Subcutaneous abdominal adipose tissue (tissue), 5 donors: ENCODE measurements at regions not wholly inside any gene's neighbourhood (a gene's known extent, or its start where the extent isn't known, plus 50 kb on each side); places are given as distances from the start of the nearest gene placed in this dataset.

Experiments
- H3K27ac ChIP-seq: one replicate; pipeline ENCODE4 v1.7.0; 2013; ENCODE audit warnings: low read depth, mild to moderate bottlenecking, inconsistent platforms, low read length, moderate library complexity
- H3K27me3 ChIP-seq, 5 donors: one replicate each; pipeline ENCODE4 v1.7.0; 2013; ENCODE audit warnings: low read length in 5 of 5, inconsistent platforms in 1 of 5; ENCODE audit not compliant: control insufficient read depth in 5 of 5, insufficient read depth in 4 of 5
- H3K36me3 ChIP-seq, 5 donors: one replicate each; pipeline ENCODE4 v1.7.0; 2013; ENCODE audit warnings: low read length in 5 of 5; ENCODE audit not compliant: control insufficient read depth in 5 of 5, insufficient read depth in 5 of 5
- H3K4me1 ChIP-seq, 5 donors: one replicate each; pipeline ENCODE4 v1.7.0; 2013; ENCODE audit warnings: low read length in 5 of 5, mild to moderate bottlenecking in 3 of 5, moderate library complexity in 1 of 5; ENCODE audit not compliant: control insufficient read depth in 5 of 5, insufficient read depth in 5 of 5
- H3K4me3 ChIP-seq, 5 donors: one replicate each; pipeline ENCODE4 v1.7.0; 2013; ENCODE audit warnings: low read length in 5 of 5, low read depth in 1 of 5
- H3K9ac ChIP-seq, 5 donors: one replicate each; pipeline ENCODE4 v1.7.0; 2013; ENCODE audit warnings: low read length in 5 of 5, mild to moderate bottlenecking in 4 of 5, moderate library complexity in 3 of 5
- H3K9me3 ChIP-seq, 5 donors: one replicate each; pipeline ENCODE4 v1.7.0; 2013; ENCODE audit warnings: low read length in 5 of 5; ENCODE audit not compliant: control insufficient read depth in 5 of 5
- donor health status: healthy.
- donor health status: healthy.
- donor health status: healthy.
- donor health status: healthy.
- donor health status: healthy.

GRCh38 chr13:109390391-109390790 lies 396.0 kb downstream of the IRS2 start:
- no peaks in the 10 kb centered on the region for H3K9me3 ChIP-seq
- H3K4me1 ChIP-seq = peaks cover 0 to 39% (median 30%) of the 10 kb centered on the region in 5 donors
- no peak overlapping the region for H3K4me3 ChIP-seq
- H3K9ac ChIP-seq = no peak overlapping the region
- no peaks in the 10 kb centered on the region for H3K36me3 ChIP-seq
- H3K27me3 ChIP-seq = no peaks in the 10 kb centered on the region
- H3K27ac ChIP-seq = peak overlapping the region; percentile 86

- Histone ChIP-seq H3K4me1 (peaks cover 0 to 42% (median 30%) of the 10 kb centered on the region in 5 donors), H3K9ac (no peak overlapping the region), H3K4me3 (no peak overlapping the region), H3K27me3 (no peaks in the 10 kb centered on the region), H3K9me3 (no peaks in the 10 kb centered on the region), H3K27ac (peak overlapping the region; percentile 86), H3K36me3 (no peaks in the 10 kb centered on the region)
Observed at GRCh38 chr13:109389892-109390345, 396.5 kb downstream of the IRS2 start.

DNA sequence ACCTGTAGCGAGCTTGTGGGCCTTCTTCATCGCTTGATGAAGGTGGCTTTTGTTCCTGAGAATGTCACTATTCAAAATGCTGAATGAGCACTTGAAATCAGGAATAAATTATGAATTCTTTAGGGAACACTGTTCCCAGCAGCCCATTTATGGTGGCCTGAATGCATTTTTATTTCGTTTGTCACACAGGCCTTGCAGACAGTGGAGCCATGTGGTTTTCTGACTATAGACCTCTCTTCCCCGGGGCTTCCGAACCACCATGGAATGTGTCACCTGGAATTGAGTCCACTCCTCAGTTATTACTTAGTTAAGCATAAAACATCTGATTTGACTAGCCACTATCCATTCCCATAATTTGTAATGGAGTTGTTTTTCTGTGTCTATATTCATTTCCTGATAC lies 396.9 kb downstream of the IRS2 start:
- Histone ChIP-seq H3K27ac (peak overlapping the region; percentile 74), H3K36me3 (no peaks in the 10 kb centered on the region), H3K4me1 (peaks cover 0 to 42% (median 28%) of the 10 kb centered on the region in 5 donors), H3K9ac (peak overlapping the region in 1 of 5 donors; percentile 26), H3K4me3 (no peak overlapping the region), H3K9me3 (no peaks in the 10 kb centered on the region), H3K27me3 (no peaks in the 10 kb centered on the region)

DNA sequence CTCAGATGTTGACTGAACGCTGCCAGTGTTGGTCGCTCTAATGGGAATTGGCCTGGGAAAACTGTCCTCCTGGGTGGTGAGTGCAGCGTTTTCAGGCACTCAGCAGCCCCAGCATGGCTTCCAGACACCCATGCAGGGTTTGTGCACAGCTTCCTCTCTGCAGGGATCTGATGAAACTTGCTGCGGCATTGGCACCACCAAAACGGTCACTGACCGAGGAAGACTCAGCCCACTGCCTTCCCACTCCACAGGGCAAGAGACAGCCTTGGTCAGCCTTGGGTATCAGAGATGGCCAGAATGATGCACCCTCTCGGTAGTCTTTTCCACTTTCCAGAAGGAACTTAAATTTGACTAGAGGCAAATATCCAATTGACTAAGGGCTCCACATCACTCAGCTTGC lies 398.9 kb downstream of the IRS2 start:
- peaks cover 0 to 30% (median 20%) of the 10 kb centered on the region in 5 donors for H3K4me1 ChIP-seq
- H3K9me3 ChIP-seq = no peaks in the 10 kb centered on the region
- H3K27ac ChIP-seq = no peak overlapping the region
- H3K9ac ChIP-seq = no peak overlapping the region
- H3K27me3 ChIP-seq = no peaks in the 10 kb centered on the region
- H3K4me3 ChIP-seq = no peak overlapping the region
- no peaks in the 10 kb centered on the region for H3K36me3 ChIP-seq

DNA sequence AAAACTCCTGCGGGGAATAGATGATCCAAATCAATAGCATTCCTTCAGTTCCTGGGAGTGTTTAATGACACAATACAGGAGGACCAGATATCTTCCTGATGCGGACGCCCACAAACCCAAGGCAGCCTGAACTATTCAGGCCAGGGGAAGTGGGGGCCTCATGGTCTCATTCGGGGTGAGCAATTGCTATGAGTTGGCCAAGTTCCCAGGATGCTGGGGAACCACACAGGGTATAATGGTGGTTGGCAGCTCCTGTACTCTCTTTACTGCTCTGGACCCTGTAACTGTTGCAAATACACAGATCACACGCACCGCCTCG lies 401.2 kb downstream of the IRS2 start:
- no peak overlapping the region for H3K4me3 ChIP-seq
- H3K9me3 ChIP-seq = no peaks in the 10 kb centered on the region
- no peak overlapping the region for H3K9ac ChIP-seq
- peaks cover 0 to 13% (median 7%) of the 10 kb centered on the region in 5 donors for H3K4me1 ChIP-seq
- H3K27me3 ChIP-seq = no peaks in the 10 kb centered on the region
- no peaks in the 10 kb centered on the region for H3K36me3 ChIP-seq
- no peak overlapping the region for H3K27ac ChIP-seq

DNA sequence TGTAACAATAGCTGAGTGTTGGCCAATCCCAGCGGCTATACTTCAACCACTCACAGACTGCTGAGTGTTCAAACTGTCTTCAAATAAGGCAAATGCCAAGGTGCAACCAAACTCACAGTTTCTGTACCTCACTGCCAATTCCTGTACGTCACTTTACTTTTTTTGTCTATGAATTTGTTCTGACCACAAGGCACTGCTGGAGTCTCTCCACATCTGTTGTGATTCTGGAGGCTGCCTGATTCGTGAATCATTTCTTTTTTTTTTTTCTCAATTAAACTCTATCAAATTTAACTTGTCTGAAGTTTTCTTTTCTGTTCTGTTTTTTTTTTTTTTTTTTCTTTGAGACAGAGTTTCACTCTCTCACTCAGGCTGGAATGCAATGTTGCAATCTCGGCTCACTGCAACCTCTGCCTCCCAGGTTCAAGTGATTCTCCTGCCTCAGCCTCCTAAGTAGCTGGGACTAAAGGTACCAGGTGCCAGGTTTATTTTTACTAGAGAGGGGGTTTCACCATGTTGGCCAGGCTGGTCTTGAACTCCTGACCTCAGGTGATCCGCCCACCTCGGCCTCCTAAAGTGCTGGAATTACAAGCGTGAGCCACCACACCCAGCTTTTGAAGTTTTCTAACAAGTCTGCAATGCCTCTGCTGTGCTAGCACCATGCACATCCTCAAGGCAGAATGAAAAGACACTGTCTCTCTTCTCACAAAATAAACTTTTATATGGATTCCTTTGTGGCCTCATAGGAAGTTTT lies 401.7 kb downstream of the IRS2 start:
- no peaks in the 10 kb centered on the region for H3K36me3 ChIP-seq
- no peak overlapping the region for H3K4me3 ChIP-seq
- peaks cover 0 to 10% (median 2%) of the 10 kb centered on the region in 5 donors for H3K4me1 ChIP-seq
- H3K27me3 ChIP-seq = no peaks in the 10 kb centered on the region
- H3K27ac ChIP-seq = no peak overlapping the region
- H3K9me3 ChIP-seq = no peaks in the 10 kb centered on the region
- no peak overlapping the region for H3K9ac ChIP-seq

DNA sequence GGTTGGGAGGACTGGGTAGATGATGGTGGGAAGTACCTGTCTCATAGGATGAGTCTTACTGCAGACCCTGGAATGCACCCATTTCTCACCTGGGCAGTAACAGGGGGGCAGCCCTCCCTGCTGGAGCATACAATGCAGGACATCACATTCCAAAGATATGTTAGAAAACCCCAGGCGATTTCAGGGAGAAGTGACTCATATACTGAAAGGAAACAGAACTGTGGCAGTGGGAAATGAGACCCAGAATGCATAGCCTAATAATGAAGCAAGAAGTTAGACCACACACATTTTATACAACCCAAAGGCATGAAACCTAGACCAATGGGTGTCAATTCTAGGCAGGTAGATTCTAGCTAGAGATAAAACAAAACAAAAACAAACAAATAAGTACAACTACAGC lies 402.7 kb downstream of the IRS2 start:
- Histone ChIP-seq H3K27ac (no peak overlapping the region), H3K4me3 (no peak overlapping the region), H3K9ac (no peak overlapping the region), H3K9me3 (no peaks in the 10 kb centered on the region), H3K36me3 (no peaks in the 10 kb centered on the region), H3K27me3 (no peaks in the 10 kb centered on the region), H3K4me1 (peaks cover 0 to 4% (median 0%) of the 10 kb centered on the region in 5 donors)

- Histone ChIP-seq H3K9me3 (no peaks in the 10 kb centered on the region), H3K27ac (no peak overlapping the region), H3K4me1 (peaks cover 0 to 4% (median 0%) of the 10 kb centered on the region in 5 donors)
Observed at GRCh38 chr13:109381546-109382180, 404.7 kb downstream of the IRS2 start.

GRCh38 chr13:109380457-109380856 lies 405.9 kb downstream of the IRS2 start:
- Histone ChIP-seq H3K9me3 (no peaks in the 10 kb centered on the region), H3K27ac (no peak overlapping the region), H3K27me3 (no peaks in the 10 kb centered on the region), H3K36me3 (no peaks in the 10 kb centered on the region), H3K9ac (no peak overlapping the region), H3K4me1 (peaks cover 0 to 4% (median 0%) of the 10 kb centered on the region in 5 donors), H3K4me3 (no peak overlapping the region)

More at GRCh38 chr13:109381546-109382180, 404.7 kb downstream of the IRS2 start:
- Histone ChIP-seq H3K27me3 (no peaks in the 10 kb centered on the region), H3K36me3 (no peaks in the 10 kb centered on the region), H3K9ac (no peak overlapping the region), H3K4me3 (no peak overlapping the region)

DNA sequence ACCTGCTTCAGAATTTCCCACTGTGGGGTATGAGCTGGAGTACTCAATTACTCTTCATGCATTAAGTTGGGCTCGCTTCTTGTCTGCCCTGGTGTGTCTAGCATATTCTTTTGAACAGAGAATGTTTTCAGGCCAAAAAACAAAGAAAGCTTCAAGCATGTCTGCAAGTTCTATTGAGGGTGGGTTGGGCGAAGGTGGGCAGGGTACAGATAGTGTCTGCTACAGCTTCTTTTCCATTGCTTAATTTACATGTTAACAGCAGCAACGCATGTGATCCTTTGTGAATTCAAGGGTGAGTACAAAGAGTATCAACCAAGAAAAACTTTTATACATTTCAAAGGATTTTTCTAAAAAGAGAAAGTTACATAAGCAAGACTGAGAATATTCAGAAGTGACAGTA lies 406.5 kb downstream of the IRS2 start:
- no peak overlapping the region for H3K4me3 ChIP-seq
- H3K4me1 ChIP-seq = peaks cover 0 to 1% (median 0%) of the 10 kb centered on the region in 5 donors
- no peaks in the 10 kb centered on the region for H3K9me3 ChIP-seq
- H3K27ac ChIP-seq = no peak overlapping the region
- no peak overlapping the region for H3K9ac ChIP-seq
- H3K27me3 ChIP-seq = no peaks in the 10 kb centered on the region
- no peaks in the 10 kb centered on the region for H3K36me3 ChIP-seq
